Gastroesophageal sphincter (tissue), 3 donors: ENCODE measurements at regions not wholly inside any gene's neighbourhood (a gene's known extent, or its start where the extent isn't known, plus 50 kb on each side); places are given as distances from the start of the nearest gene placed in this dataset.

Experiments used
- EP300 ChIP-seq: sonication (generic); formaldehyde crosslinking; IDR thresholded peaks from one replicate; pipeline ENCODE4 v1.6.1; 2017; ENCODE audit warnings: antibody characterized with exemption, mild to moderate bottlenecking
- POLR2A ChIP-seq, 2 donors: fragments of 450-650 bp; IDR thresholded peaks; one replicate each; pipeline ENCODE4 v1.6.1; 2017; ENCODE audit warnings: antibody characterized with exemption in 2 of 2, mild to moderate bottlenecking in 2 of 2, moderate library complexity in 1 of 2
- TF ChIP-seq, protein P1 (sequence below), 4 experiments: fragments of 200-600 bp in 2 of 4; fragments of 450-650 bp in 2 of 4; sonication (generic) in 1 of 4; IDR thresholded peaks; one replicate each; pipeline ENCODE4 v1.5.1; 2017 to 2019; ENCODE audit warnings: antibody characterized with exemption in 4 of 4, mild to moderate bottlenecking in 2 of 4, moderate library complexity in 2 of 4

DNA sequence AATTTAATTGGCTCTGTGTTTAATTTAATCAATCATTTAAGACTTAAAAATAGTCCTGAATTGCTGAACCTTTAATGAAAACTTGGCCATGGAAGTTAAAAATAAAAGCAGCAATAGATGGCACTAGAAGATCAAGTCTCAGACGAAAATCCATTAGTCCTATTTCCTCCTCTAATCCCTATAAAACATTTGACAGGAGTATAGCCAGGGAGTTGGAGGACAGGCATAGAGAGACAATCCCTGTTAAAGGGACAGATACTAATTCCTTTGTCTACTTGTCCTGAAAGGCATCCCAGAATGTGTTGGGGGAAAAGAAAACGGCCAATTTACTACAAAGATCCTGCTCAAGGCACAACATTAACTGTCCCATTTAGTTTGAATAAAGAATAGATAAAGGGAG, 276.3 kb upstream of the TACR3 start:
- TF ChIP-seq, protein P1, sequence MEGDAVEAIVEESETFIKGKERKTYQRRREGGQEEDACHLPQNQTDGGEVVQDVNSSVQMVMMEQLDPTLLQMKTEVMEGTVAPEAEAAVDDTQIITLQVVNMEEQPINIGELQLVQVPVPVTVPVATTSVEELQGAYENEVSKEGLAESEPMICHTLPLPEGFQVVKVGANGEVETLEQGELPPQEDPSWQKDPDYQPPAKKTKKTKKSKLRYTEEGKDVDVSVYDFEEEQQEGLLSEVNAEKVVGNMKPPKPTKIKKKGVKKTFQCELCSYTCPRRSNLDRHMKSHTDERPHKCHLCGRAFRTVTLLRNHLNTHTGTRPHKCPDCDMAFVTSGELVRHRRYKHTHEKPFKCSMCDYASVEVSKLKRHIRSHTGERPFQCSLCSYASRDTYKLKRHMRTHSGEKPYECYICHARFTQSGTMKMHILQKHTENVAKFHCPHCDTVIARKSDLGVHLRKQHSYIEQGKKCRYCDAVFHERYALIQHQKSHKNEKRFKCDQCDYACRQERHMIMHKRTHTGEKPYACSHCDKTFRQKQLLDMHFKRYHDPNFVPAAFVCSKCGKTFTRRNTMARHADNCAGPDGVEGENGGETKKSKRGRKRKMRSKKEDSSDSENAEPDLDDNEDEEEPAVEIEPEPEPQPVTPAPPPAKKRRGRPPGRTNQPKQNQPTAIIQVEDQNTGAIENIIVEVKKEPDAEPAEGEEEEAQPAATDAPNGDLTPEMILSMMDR (IDR thresholded peaks at IDR 0.05), result no peak
- no peak for TF ChIP-seq POLR2A (IDR thresholded peaks at IDR 0.05)
- TF ChIP-seq EP300, result no peak
